Astrocyte (in vitro differentiated cells and primary cell): ENCODE measurements at regions not wholly inside any gene's neighbourhood (a gene's known extent, or its start where the extent isn't known, plus 50 kb on each side); places are given as distances from the start of the nearest gene placed in this dataset.

Experiments used
- CTCF ChIP-seq: IDR thresholded peaks from 2 replicates; pipeline ENCODE4 v1.5.1; 2011; ENCODE audit warnings: low read depth, mild to moderate bottlenecking, inconsistent platforms, low read length, moderate library complexity; ENCODE audit not compliant: insufficient read depth
- EZH2 ChIP-seq: IDR thresholded peaks from 2 replicates; pipeline ENCODE4 v1.6.1; 2012; ENCODE audit warnings: mild to moderate bottlenecking, low read length, inconsistent platforms; ENCODE audit not compliant: insufficient read depth

DNA sequence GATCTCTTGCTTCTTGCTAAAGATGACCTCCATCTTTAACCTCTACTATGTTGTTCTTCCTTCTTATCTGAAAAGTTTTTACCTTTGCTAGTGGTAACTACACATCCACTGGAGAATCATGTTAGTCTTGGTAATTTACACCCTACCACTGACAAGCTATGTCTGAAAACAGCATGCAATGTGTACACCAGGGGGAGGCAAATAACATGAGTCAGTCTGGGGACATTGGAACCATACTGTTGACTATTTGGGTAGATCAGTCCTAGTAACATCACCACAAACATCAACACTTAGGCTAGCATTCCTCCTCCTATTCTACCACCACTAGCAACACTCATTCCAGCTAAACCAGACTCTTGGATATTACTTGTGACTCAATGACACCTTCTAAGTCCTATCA, 549.0 kb downstream of the KCNT2 start:
- TF ChIP-seq CTCF, result no peak
- no peak for TF ChIP-seq EZH2
